ENCODE measurements at regions not wholly inside any gene's neighbourhood (a gene's known extent, or its start where the extent isn't known, plus 50 kb on each side); places are given as distances from the start of the nearest gene placed in this dataset.

DNA sequence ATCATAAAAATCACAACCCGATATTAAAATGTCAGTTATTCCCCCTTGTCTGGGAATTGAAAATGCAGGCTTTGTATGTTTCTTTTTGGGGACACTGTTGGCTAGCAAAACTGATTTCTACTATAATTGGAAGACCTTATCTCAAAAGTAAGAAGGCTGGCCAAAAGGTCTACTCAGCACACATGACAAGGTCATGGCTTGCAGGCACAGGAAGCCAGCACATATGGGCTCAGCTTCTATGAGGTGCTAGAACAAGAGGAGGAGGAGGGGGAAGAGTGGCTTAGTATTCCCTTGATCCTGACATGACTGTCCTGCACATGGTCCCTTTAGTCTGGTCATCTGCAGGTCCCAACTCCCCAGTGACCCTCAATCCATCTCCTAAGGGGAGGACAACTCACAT is 681.2 kb downstream of the SQOR start:
- DNase-seq, result no peak

DNA sequence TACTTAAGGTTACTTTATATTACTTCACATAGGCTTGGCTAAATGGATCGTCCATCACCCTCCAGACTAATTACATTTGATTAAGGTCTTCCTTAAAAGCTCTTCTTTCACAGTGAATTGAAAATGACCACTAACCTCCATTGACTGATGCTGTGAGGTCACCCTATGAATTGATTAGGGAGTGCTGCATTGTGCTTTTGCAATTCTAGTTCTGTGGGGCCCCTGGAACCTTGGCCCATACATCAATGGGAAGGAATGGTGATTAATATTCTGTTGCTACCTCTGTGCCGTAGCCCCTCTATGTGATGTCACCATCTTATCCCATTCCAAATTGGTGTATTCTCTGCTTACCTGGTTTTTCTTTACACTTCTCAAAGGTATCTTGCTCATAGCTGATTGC is 682.2 kb downstream of the SQOR start:
- no peak for DNase-seq

DNA sequence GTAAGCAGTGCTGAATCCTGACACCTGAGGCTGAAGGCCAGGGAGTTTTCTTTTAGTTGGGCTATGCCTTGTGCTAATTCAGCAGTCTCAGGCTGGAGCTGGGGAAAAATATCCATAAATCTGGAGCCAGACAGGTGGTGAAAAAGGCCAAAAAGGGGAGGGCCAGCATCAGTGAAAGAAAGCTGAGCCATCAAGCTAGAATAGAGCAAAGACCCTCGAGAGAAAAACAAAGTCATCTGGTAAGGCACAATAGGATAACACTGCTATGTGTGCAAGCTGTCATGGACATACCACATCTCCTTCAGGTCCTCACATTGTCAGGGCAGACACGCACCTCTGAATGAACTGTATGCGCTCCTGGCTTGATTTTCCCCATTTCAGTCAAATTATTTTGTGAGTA is 687.9 kb downstream of the SQOR start:
- no peak for DNase-seq

DNA sequence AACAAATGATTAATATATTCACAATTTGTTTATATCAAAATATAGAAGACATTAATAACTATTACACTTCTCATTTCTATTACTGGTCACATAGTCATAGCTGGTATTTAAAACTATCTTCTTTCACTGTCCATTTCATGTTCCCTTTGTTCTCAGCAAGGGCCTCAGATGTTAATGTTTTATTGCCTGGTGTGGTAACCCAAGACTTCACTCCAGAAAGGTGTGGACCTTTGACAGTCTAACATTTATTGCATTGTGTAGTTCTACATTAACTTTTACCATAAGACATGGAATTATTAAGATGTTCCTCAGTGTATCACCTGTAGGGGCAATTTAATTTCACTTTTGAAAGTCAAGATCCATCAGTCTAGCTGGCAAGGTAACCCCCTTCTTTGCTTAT is 691.3 kb downstream of the SQOR start:
- DNase-seq, result no peak

DNA sequence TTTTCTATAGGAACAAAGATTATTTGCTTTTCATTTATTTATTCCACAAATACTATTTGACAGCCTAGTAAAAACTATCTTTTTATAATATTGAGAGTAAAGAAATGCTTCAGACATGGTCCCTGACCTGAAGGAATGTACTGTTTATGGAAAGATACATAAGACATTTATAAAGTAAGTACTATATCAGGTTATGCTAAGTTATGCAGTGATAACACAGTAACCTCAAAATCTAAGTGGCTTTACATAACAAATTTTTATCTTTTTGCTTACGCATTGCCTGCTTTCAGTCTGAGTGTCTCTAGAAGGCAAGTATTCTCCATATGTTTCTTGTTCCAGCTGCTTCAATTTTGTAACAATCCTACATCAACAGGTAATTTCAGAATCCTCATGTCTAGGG is 694.0 kb downstream of the SQOR start:
- DNase-seq, result no peak

DNA sequence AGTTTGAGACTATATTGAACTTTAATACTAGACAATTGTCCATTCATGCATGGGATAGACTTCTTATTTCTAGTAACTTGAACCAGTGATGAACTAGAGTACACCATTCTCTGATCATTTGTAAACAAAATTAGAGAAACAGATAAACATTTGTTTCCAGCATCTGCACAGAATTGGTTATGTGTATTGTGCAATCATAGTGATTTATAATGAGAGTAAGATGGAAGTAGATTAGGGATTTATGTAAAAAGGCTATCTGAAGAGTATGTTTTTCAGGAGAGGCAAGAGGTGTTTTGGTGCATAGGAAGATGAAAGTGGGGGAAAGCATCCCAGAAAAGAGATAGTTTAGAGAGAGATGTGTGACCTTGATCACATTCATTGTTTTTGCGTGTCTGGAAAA is 695.0 kb downstream of the SQOR start:
- DNase-seq, result no peak

DNA sequence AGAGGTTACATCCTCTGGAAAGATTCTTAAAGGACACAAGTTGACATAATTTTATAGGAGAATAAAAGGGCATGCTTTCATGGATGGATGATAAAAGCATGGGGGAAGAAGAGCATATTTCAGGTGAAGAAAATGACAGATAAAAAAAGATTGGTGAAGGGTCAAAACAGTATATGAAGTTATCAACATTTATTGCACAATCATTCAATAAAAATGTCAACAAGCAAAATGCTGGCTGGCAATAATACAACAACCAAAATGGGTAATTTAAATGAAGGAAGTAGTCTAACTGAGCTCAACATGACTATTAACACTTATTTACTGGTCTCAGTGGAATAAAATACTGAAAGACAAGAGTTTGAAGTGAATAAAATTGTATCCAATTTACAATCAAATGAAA is 696.7 kb downstream of the SQOR start:
- DNase-seq, result no peak

DNA sequence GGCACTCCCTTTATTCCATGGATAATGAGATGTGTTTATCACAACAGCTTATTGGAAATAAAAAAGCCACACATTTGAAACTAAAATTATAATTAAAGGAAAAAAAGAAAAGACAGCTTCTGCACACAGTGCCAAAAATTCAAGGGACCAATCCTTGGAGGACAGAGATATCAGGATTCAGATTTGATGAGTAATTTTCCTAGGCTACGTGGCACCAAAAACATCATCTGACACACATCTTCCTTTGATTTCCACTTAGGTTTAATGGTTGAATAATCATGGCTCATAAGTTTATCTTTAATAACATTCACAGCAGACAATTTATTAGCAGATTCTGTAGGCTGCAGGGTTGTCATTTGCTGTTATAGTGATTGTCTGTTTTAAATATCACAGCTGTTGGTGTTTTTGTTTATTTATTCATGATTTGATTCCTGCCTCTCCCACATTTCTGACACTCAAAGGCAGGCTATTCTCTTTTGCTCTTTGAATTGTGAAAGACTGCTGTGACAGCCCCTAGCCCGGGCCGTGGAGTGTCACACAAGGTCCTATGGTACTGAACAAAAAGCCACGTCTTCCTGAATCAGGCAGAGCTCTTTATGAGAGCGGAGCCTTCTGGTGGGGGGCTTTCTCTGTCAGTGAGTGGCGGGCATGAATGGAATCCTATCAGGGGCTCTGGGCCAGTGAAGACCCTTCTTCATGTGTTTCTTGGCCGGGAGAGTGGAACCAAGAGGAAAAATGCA is 708.5 kb downstream of the SQOR start:
- DNase-seq, result peak; percentile 13

DNA sequence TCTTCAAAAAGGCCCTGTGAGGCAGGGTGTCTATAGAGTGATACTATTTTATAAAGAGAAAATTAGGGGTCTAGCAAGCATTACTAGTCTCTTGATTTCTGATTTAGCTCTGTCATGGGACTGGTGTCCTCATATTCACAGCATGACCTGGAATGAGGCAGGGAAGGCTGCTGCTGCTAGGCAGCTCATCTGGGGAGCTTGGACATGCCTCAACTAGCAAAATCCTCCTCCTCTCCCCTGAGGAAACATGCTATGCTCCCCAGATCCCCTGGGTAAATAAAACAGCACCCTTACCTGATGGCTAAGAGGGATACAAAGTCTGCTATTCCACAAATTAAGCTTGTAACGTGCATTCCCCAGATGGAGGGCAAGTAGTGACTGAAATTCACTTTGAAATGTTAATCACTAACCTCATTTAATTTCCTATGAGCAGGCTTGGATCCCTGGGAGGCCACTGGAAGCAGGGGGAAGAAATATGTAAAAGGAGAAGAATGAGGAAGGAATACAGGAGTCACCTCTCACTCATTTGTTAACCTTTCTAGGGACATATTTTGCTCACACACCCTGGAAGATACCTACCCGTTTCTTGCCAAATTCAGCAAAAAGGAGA is 709.4 kb downstream of the SQOR start:
- DNase-seq, result peak; percentile 37

DNA sequence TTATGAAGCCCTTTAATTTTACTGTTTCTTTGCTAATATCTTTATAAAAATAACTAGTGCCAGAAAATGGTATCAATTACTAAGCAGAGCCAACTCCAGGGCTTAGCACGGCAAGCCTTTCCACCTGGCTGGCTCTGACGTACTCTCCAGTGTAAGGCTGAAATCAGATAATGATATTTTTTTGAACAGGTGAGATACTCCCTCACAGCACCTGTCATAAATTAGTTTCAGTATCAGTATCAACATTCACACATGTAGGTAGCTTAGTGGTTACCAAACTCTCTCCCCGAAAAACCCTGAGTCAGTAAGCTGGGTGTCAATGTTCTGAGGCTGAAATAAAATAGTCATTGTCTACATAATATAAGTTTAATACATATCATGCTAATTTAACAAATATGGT is 710.1 kb downstream of the SQOR start:
- DNase-seq, result peak; percentile 8

DNA sequence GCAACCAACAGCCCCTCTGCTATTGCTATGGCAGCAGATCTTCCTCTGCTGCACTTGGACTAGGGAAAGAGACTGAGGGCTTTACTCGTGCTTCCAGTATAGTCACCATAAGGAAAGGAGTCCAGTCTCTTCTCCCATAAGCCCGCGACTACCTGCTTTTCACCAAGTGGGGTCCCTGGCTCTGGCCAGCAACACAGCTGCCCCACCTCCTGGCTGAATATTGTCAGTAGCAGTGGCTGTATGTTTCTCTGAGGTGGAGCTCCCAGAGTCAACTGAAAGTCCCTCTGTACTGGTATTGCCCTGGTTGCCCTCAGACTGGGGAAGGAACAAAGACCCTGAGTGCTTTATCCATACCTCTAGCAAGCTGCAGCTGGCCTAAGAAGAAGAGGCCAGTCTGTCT is 719.6 kb downstream of the SQOR start:
- DNase-seq, result no peak

DNA sequence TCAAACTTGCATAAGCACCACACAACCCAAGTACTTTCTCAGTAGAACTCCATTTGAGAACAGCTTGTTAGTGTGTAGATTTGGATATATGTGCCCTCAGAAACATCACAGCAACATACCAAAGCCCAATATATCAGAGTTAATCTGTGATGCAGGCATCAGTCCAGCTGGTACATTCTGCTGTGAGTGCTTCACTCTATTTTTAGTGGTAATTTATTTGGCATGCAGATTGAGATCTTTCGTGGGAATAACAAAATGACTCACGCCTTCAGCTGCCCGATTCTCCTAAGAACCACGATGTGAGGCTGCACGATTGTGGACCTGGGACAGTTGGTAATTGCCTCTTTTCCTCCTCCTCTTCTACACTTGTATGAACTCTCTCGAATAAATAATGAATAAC is 730.7 kb downstream of the SQOR start:
- DNase-seq, result no peak

DNA sequence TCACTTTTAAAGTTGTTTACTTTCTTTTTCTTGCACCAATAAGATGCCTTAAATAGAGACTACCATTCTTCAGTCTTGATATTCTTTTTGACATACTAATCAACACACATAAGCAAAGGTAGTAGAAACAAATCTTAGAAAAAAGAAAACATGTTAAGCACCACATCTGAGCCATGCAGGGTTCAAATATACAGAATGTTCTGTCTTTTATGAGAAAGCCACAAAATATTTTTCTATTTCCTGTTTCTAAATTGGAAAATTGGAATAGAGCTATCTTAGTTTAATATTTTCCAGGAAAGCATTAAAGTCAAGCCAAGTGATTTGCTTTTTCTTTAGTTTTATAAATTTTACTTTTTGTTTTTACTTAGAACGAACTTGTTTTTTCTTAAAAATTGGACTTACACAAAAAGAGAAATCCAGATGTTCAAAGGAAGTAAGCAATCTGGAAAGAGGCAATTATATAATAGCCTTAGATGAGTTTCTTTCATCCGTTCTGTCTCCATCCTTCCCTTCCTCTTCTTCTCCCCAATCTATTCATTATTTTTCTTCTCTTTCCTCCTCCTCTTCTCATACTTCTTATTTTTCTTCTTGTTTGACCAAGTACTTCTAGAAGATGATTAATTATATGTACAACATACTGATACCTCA is 731.7 kb downstream of the SQOR start:
- no peak for DNase-seq

DNA sequence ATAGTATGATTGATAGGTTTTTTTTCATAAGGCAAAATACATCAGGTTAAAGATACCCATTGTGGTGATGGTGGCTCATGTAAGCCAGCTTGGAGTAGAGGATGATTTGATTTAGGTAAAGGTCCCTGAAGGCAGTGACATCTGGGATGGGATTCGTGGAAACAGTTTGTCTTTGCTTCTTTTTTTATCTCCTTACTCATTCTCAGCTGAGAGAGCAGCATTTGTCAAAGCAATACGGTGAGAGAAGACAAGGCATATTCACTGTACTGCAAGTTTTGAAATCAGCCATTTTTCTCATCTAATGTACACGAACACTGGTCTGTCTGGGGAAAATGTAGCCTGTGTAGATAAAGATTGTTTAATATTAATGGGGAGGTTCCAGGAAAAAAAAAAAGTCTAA is 749.1 kb downstream of the SQOR start:
- no peak for DNase-seq

DNA sequence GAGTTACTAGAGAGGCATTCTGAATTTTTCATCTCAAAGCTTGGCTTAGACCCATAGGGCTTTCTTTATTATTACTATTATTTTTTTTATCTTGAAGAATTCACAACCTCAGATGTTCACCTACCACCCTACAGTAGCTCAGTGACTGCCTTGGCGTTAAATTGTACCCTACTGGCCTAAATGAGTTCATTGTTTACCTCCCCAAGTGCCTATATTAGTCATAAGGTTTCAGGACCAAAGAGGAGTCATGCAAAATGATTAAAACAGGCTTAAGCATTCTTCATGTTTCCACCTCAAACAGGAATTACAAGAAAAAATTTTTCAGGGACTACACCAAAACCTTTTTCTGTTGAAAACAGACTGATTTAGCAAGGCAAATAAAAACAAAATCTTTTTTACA is 751.5 kb downstream of the SQOR start:
- DNase-seq, result no peak

DNA sequence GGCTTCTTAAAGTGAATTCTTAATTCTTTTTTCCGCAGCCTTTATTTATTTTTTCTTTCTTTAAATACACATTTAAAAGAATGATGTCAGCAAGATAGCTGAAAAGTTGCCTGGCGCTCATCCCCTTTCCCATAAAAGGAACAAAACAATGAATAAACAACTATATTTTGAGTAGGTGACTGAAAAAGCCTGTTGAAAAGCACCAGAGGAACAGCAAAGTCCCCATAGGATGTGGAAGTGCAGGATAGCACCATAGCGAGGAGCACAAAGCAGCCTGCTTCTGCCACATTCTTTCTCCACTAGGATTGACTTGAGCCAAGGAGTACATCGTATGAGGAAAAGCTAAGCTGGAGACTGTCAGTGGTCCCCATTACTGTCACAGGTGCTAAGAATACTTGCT is 754.9 kb downstream of the SQOR start:
- no peak for DNase-seq

DNA sequence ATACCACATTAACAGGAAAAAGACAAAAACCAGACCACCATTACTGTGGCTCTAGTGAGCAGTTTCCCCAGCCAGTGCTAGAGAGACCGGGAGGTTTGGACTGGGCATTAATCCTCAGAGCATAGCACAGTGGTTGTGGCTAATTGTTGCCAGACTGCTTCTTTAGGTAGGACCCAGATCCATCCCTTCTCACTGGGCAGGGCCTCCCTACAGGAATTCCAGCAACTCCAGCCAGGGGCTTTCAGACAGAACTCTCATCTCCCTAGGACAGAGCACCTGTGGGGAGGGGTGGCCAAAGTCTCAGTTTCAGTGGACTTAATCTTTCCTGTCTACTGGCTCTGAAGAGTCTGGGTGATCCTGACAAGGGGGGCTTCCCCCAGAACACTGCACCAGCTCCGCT is 759.6 kb downstream of the SQOR start:
- no peak for DNase-seq

DNA sequence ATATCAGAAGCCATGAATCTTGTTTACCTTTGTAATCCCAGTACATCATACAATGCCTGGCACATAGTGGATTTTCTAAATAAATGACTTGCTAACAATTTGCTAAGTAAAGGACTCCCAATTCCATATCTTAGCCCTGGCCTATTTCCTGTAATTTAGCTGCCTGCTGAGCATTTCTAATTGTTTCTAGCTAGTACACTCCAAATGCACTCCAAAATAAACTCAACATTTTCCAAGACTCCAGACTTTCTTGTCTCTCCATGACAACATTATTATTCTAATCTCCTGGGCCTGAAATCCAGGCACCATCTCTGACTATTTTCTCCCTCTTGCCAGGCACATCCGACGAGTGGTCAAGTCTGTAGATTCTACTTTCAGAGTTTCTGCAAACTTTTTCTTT is 773.5 kb downstream of the SQOR start:
- DNase-seq, result no peak

DNA sequence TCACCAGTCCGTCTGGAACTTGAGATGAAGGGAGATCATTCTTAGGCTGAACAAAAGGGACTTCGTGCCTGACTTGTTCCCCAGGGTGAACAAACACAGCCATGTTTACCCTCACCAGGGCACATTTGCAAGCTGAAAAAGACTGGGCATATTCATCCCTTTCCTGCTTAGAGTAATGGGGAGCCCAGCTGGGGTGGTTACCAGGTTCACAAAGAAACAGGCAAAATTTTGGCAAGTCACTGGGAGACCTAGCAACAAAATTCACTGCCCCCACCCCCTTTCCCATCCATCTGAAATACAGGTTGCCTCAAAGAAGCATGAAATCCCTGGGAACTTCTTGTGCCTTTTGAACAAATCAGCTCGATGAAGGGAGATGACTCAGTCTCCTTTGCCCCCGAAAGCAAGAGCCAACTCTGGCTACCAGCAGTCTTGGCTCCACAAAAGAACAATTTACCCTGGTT is 775.0 kb downstream of the SQOR start:
- DNase-seq, result no peak

DNA sequence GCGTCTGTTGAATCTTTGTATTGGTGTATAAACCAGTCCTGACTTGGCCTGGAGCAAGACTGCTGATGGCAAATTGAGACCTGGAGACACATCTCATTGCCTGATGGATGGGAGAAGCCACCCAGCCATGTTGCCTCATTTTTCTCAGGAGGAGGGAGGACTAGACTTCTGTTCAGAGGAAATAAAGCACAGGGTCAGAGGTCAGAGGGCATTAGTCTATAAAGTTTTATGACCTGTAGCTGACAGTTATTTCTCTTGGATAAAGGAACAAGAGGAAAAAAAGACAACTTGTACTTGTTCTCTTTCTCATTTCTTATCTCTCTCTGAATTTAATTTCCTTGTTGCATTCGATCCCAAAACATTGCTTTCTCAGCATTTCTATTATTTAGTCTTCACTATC is 775.9 kb downstream of the SQOR start:
- DNase-seq, result peak; percentile 41

DNA sequence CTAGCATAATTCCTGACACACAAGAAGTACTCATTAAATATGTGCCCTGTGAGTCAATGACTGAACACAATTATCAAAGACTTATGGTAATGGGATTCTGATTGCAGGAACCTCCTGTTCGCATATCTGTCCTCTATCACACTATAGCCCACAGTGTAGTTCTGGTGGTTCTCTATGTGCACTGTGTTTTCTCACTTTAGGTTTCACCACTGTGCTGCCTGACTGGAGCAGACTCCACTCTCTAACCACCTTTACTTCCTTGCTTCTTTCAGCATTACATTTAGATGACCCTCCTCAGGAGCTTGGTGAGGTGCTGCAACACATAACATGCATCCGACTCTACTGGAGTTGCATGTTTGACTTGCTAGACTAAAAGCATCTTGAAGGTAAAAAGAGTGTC is 777.1 kb downstream of the SQOR start:
- no peak for DNase-seq

DNA sequence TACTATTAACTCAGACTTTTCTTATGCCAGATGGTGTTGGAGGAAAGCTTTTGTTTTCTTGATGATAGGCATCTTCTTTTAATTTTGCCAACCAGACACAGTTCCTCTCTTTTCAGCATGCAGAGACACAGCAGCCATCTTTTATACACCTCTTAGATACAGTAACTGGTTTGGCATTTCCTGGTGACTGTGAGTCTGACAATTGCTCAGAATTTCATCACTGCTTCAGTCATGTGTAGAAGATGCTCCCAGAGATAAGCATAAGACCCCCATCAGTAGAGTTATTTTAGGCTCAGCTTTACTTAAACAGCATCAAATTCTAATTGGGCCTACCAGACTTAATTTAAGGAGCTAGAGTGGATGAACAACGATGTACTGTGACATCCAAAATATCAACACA is 779.0 kb downstream of the SQOR start:
- no peak for DNase-seq

DNA sequence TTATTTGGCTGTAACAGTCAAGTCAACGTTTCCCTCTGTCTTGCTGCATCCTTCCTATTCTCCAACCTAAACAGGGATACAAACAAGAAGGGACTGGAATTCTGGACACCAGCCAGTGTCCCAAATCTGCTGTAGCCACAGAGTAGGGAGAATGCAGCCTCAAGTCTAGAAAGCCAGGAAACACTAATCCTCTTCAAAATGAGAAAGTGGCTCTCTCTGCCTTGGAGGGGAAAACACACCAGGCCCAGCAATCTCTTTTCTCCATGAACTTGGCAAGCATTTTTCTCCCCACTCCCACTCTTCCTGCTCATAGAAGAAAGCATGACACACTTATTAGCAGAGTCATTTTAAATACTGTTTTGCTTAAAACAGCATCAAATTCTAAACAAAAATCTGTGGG is 781.7 kb downstream of the SQOR start:
- no peak for DNase-seq

DNA sequence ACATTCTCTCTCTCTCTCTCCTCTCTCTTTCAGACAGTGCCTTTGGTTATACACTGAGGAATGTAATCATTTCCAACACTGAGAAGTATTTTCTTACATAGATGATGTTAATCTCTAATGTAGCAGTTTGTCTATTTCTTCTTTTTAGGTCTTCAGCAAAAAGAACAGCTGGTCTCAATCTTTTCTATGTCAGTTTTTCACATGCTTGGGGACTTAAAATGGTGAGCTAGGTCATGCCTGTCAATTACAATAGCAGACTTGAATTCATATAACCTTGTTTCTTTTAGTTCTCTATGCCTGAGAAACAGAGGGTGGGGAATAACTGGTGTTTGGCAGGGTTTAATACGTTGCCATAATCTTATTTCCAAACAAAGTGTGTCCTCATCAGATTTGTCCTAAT is 786.2 kb downstream of the SQOR start:
- no peak for DNase-seq

Data from right kidney (tissue), 1 donor.